ENCODE measurements at regions not wholly inside any gene's neighbourhood (a gene's known extent, or its start where the extent isn't known, plus 50 kb on each side); places are given as distances from the start of the nearest gene placed in this dataset.
"Not testable (repeated sequence)": the region's sequence is repeated elsewhere in the genome, so short reads cannot be mapped to it uniquely, and the experiment has no call there.

GRCh38 chr9:87049929-87050608 lies 102.8 kb upstream of the GAS1 start:
- peaks cover 10% of the 10 kb centered on the region for H3K4me1 ChIP-seq (ENCODE audit: control insufficient read depth, low read depth, low read length)
- not testable (repeated sequence) for H3K36me3 ChIP-seq (ENCODE audit: control insufficient read depth, low read depth, low read length); H3K9me3 ChIP-seq (ENCODE audit: control insufficient read depth, low read depth, low read length); H3K4me3 ChIP-seq (ENCODE audit: low read length); H3K27ac ChIP-seq (ENCODE audit: low read length); H3K9ac ChIP-seq (ENCODE audit: low read length); H3K27me3 ChIP-seq (ENCODE audit: control insufficient read depth, insufficient read depth, low read length)

- no peak overlapping the region for H3K27ac ChIP-seq (ENCODE audit: low read length)
- H3K36me3 ChIP-seq (ENCODE audit: control insufficient read depth, low read depth, low read length), result no peaks in the 10 kb centered on the region
- no peaks in the 10 kb centered on the region for H3K9me3 ChIP-seq (ENCODE audit: control insufficient read depth, low read depth, low read length)
- no peak overlapping the region for H3K9ac ChIP-seq (ENCODE audit: low read length)
- H3K4me1 ChIP-seq (ENCODE audit: control insufficient read depth, low read depth, low read length), result peaks cover 10% of the 10 kb centered on the region
- no peaks in the 10 kb centered on the region for H3K27me3 ChIP-seq (ENCODE audit: control insufficient read depth, insufficient read depth, low read length)
- no peak overlapping the region for H3K4me3 ChIP-seq (ENCODE audit: low read length)
Observed at GRCh38 chr9:87054999-87055686, 107.8 kb upstream of the GAS1 start.

- no peak overlapping the region for H3K4me3 ChIP-seq (ENCODE audit: low read length)
- H3K9me3 ChIP-seq (ENCODE audit: control insufficient read depth, low read depth, low read length), result no peaks in the 10 kb centered on the region
- H3K4me1 ChIP-seq (ENCODE audit: control insufficient read depth, low read depth, low read length), result peaks cover 2% of the 10 kb centered on the region
- no peak overlapping the region for H3K27ac ChIP-seq (ENCODE audit: low read length)
- no peaks in the 10 kb centered on the region for H3K36me3 ChIP-seq (ENCODE audit: control insufficient read depth, low read depth, low read length)
- no peak overlapping the region for H3K9ac ChIP-seq (ENCODE audit: low read length)
- no peaks in the 10 kb centered on the region for H3K27me3 ChIP-seq (ENCODE audit: control insufficient read depth, insufficient read depth, low read length)
Observed at GRCh38 chr9:87059772-87060171, 112.5 kb upstream of the GAS1 start.

GRCh38 chr9:87062746-87063145 lies 115.4 kb upstream of the GAS1 start:
- no peaks in the 10 kb centered on the region for H3K9me3 ChIP-seq (ENCODE audit: control insufficient read depth, low read depth, low read length)
- H3K27me3 ChIP-seq (ENCODE audit: control insufficient read depth, insufficient read depth, low read length), result no peaks in the 10 kb centered on the region
- no peak overlapping the region for H3K9ac ChIP-seq (ENCODE audit: low read length)
- no peak overlapping the region for H3K27ac ChIP-seq (ENCODE audit: low read length)
- H3K4me1 ChIP-seq (ENCODE audit: control insufficient read depth, low read depth, low read length), result no peaks in the 10 kb centered on the region
- H3K36me3 ChIP-seq (ENCODE audit: control insufficient read depth, low read depth, low read length), result no peaks in the 10 kb centered on the region
- H3K4me3 ChIP-seq (ENCODE audit: low read length), result no peak overlapping the region

- no peaks in the 10 kb centered on the region for H3K4me1 ChIP-seq (ENCODE audit: control insufficient read depth, low read depth, low read length)
- H3K36me3 ChIP-seq (ENCODE audit: control insufficient read depth, low read depth, low read length), result no peaks in the 10 kb centered on the region
- no peaks in the 10 kb centered on the region for H3K9me3 ChIP-seq (ENCODE audit: control insufficient read depth, low read depth, low read length)
- no peak overlapping the region for H3K4me3 ChIP-seq (ENCODE audit: low read length)
- no peaks in the 10 kb centered on the region for H3K27me3 ChIP-seq (ENCODE audit: control insufficient read depth, insufficient read depth, low read length)
- H3K9ac ChIP-seq (ENCODE audit: low read length), result no peak overlapping the region
- no peak overlapping the region for H3K27ac ChIP-seq (ENCODE audit: low read length)
Observed at GRCh38 chr9:87063246-87063645, 115.9 kb upstream of the GAS1 start.

GRCh38 chr9:87063871-87064270 lies 116.6 kb upstream of the GAS1 start:
- H3K4me3 ChIP-seq (ENCODE audit: low read length), result no peak overlapping the region
- no peak overlapping the region for H3K27ac ChIP-seq (ENCODE audit: low read length)
- H3K4me1 ChIP-seq (ENCODE audit: control insufficient read depth, low read depth, low read length), result no peaks in the 10 kb centered on the region
- no peaks in the 10 kb centered on the region for H3K27me3 ChIP-seq (ENCODE audit: control insufficient read depth, insufficient read depth, low read length)
- H3K9me3 ChIP-seq (ENCODE audit: control insufficient read depth, low read depth, low read length), result no peaks in the 10 kb centered on the region
- no peaks in the 10 kb centered on the region for H3K36me3 ChIP-seq (ENCODE audit: control insufficient read depth, low read depth, low read length)
- no peak overlapping the region for H3K9ac ChIP-seq (ENCODE audit: low read length)

GRCh38 chr9:87064311-87064710 lies 117.0 kb upstream of the GAS1 start:
- Histone ChIP-seq H3K36me3 (ENCODE audit: control insufficient read depth, low read depth, low read length) (no peaks in the 10 kb centered on the region), H3K27ac (ENCODE audit: low read length) (no peak overlapping the region), H3K4me3 (ENCODE audit: low read length) (no peak overlapping the region), H3K27me3 (ENCODE audit: control insufficient read depth, insufficient read depth, low read length) (no peaks in the 10 kb centered on the region), H3K4me1 (ENCODE audit: control insufficient read depth, low read depth, low read length) (no peaks in the 10 kb centered on the region), H3K9me3 (ENCODE audit: control insufficient read depth, low read depth, low read length) (no peaks in the 10 kb centered on the region), H3K9ac (ENCODE audit: low read length) (no peak overlapping the region)

- no peak overlapping the region for H3K27ac ChIP-seq (ENCODE audit: low read length)
- no peaks in the 10 kb centered on the region for H3K27me3 ChIP-seq (ENCODE audit: control insufficient read depth, insufficient read depth, low read length)
- H3K36me3 ChIP-seq (ENCODE audit: control insufficient read depth, low read depth, low read length), result no peaks in the 10 kb centered on the region
- no peak overlapping the region for H3K4me3 ChIP-seq (ENCODE audit: low read length)
- no peaks in the 10 kb centered on the region for H3K4me1 ChIP-seq (ENCODE audit: control insufficient read depth, low read depth, low read length)
- H3K9me3 ChIP-seq (ENCODE audit: control insufficient read depth, low read depth, low read length), result no peaks in the 10 kb centered on the region
- H3K9ac ChIP-seq (ENCODE audit: low read length), result no peak overlapping the region
Observed at GRCh38 chr9:87065981-87066380, 118.7 kb upstream of the GAS1 start.

GRCh38 chr9:87067426-87067825 lies 120.1 kb upstream of the GAS1 start:
- no peak overlapping the region for H3K4me3 ChIP-seq (ENCODE audit: low read length)
- H3K27ac ChIP-seq (ENCODE audit: low read length), result no peak overlapping the region
- no peaks in the 10 kb centered on the region for H3K27me3 ChIP-seq (ENCODE audit: control insufficient read depth, insufficient read depth, low read length)
- no peaks in the 10 kb centered on the region for H3K36me3 ChIP-seq (ENCODE audit: control insufficient read depth, low read depth, low read length)
- H3K9me3 ChIP-seq (ENCODE audit: control insufficient read depth, low read depth, low read length), result no peaks in the 10 kb centered on the region
- no peaks in the 10 kb centered on the region for H3K4me1 ChIP-seq (ENCODE audit: control insufficient read depth, low read depth, low read length)
- H3K9ac ChIP-seq (ENCODE audit: low read length), result no peak overlapping the region

GRCh38 chr9:87068177-87068840 lies 121.0 kb upstream of the GAS1 start:
- no peaks in the 10 kb centered on the region for H3K36me3 ChIP-seq (ENCODE audit: control insufficient read depth, low read depth, low read length)
- H3K9me3 ChIP-seq (ENCODE audit: control insufficient read depth, low read depth, low read length), result no peaks in the 10 kb centered on the region
- no peaks in the 10 kb centered on the region for H3K27me3 ChIP-seq (ENCODE audit: control insufficient read depth, insufficient read depth, low read length)
- H3K4me1 ChIP-seq (ENCODE audit: control insufficient read depth, low read depth, low read length), result no peaks in the 10 kb centered on the region
- H3K4me3 ChIP-seq (ENCODE audit: low read length), result no peak overlapping the region
- H3K27ac ChIP-seq (ENCODE audit: low read length), result no peak overlapping the region
- no peak overlapping the region for H3K9ac ChIP-seq (ENCODE audit: low read length)

- Histone ChIP-seq H3K4me3 (ENCODE audit: low read length) (no peak overlapping the region), H3K4me1 (ENCODE audit: control insufficient read depth, low read depth, low read length) (no peaks in the 10 kb centered on the region), H3K27ac (ENCODE audit: low read length) (no peak overlapping the region), H3K9me3 (ENCODE audit: control insufficient read depth, low read depth, low read length) (no peaks in the 10 kb centered on the region), H3K36me3 (ENCODE audit: control insufficient read depth, low read depth, low read length) (no peaks in the 10 kb centered on the region), H3K9ac (ENCODE audit: low read length) (no peak overlapping the region), H3K27me3 (ENCODE audit: control insufficient read depth, insufficient read depth, low read length) (no peaks in the 10 kb centered on the region)
Observed at GRCh38 chr9:87069690-87070089, 122.4 kb upstream of the GAS1 start.

GRCh38 chr9:87070336-87070735 lies 123.0 kb upstream of the GAS1 start:
- H3K36me3 ChIP-seq (ENCODE audit: control insufficient read depth, low read depth, low read length), result no peaks in the 10 kb centered on the region
- no peak overlapping the region for H3K27ac ChIP-seq (ENCODE audit: low read length)
- H3K27me3 ChIP-seq (ENCODE audit: control insufficient read depth, insufficient read depth, low read length), result no peaks in the 10 kb centered on the region
- H3K4me1 ChIP-seq (ENCODE audit: control insufficient read depth, low read depth, low read length), result no peaks in the 10 kb centered on the region
- no peak overlapping the region for H3K4me3 ChIP-seq (ENCODE audit: low read length)
- H3K9ac ChIP-seq (ENCODE audit: low read length), result no peak overlapping the region
- no peaks in the 10 kb centered on the region for H3K9me3 ChIP-seq (ENCODE audit: control insufficient read depth, low read depth, low read length)
